Ishikawa (cell line): ENCODE measurements at regions not wholly inside any gene's neighbourhood (a gene's known extent, or its start where the extent isn't known, plus 50 kb on each side); places are given as distances from the start of the nearest gene placed in this dataset.

Experiments used
- CEBPB ChIP-seq: IDR thresholded peaks from 2 replicates; pipeline ENCODE4 v1.6.1; 2012
- CREB1 ChIP-seq: IDR thresholded peaks from 2 replicates; pipeline ENCODE4 v1.6.1; 2012; ENCODE audit warnings: low read depth
- EGR1 ChIP-seq: IDR thresholded peaks from 2 replicates; pipeline ENCODE4 v1.6.1; 2012
- EP300 ChIP-seq: IDR thresholded peaks from 2 replicates; pipeline ENCODE4 v1.6.1; 2012; ENCODE audit warnings: borderline replicate concordance
- FOXM1 ChIP-seq: IDR thresholded peaks from 2 replicates; pipeline ENCODE4 v1.6.1; 2012; ENCODE audit warnings: low read depth, borderline replicate concordance
- MAX ChIP-seq: IDR thresholded peaks from 2 replicates; pipeline ENCODE4 v1.6.1; 2012
- NFIC ChIP-seq: IDR thresholded peaks from 2 replicates; pipeline ENCODE4 v1.6.1; 2012
- RAD21 ChIP-seq: IDR thresholded peaks from 2 replicates; pipeline ENCODE4 v1.6.1; 2012; ENCODE audit warnings: low read depth
- REST ChIP-seq: IDR thresholded peaks from 2 replicates; pipeline ENCODE4 v1.6.1; 2012; ENCODE audit warnings: low read depth, mild to moderate bottlenecking
- TAF1 ChIP-seq: IDR thresholded peaks from 2 replicates; pipeline ENCODE4 v1.6.1; 2012; ENCODE audit warnings: low read depth, mild to moderate bottlenecking
- TCF12 ChIP-seq: IDR thresholded peaks from 2 replicates; pipeline ENCODE4 v1.6.1; 2012; ENCODE audit warnings: low read depth
- TEAD4 ChIP-seq: IDR thresholded peaks from 2 replicates; pipeline ENCODE4 v1.6.1; 2012
- USF1 ChIP-seq: IDR thresholded peaks from 2 replicates; pipeline ENCODE4 v1.6.1; 2012
- YY1 ChIP-seq: IDR thresholded peaks from 2 replicates; pipeline ENCODE4 v1.6.1; 2012; ENCODE audit warnings: low read depth
- ZBTB7A ChIP-seq: IDR thresholded peaks from 2 replicates; pipeline ENCODE4 v1.6.1; 2012; ENCODE audit warnings: low read depth

- TF ChIP-seq EP300 (no peak), ZBTB7A (no peak), FOXM1 (no peak), EGR1 (no peak)
Observed at GRCh38 chr9:78698371-78698770, 401.4 kb downstream of the PSAT1 start.

GRCh38 chr9:78704153-78704552 lies 407.2 kb downstream of the PSAT1 start:
- TF ChIP-seq RAD21, result peak; percentile 42

- no peak for TF ChIP-seq FOXM1
- no peak for TF ChIP-seq EP300
- no peak for TF ChIP-seq TAF1
- TF ChIP-seq TCF12, result no peak
- no peak for TF ChIP-seq CEBPB
- no peak for TF ChIP-seq MAX
- TF ChIP-seq NFIC, result no peak
- no peak for TF ChIP-seq REST
- no peak for TF ChIP-seq RAD21
- no peak for TF ChIP-seq USF1
- no peak for TF ChIP-seq CREB1
- TF ChIP-seq ZBTB7A, result no peak
- no peak for TF ChIP-seq YY1
- TF ChIP-seq TEAD4, result no peak
Observed at GRCh38 chr9:78707080-78707479, 410.2 kb downstream of the PSAT1 start.

- TF ChIP-seq ZBTB7A (no peak), USF1 (no peak), NFIC (no peak), CREB1 (no peak), TEAD4 (no peak), REST (no peak), EGR1 (no peak), RAD21 (no peak), MAX (no peak), TAF1 (no peak), EP300 (no peak), TCF12 (no peak), CEBPB (no peak), YY1 (no peak), FOXM1 (no peak)
Observed at GRCh38 chr9:78707481-78707991, 410.6 kb downstream of the PSAT1 start.

GRCh38 chr9:78712903-78713613 lies 416.1 kb downstream of the PSAT1 start:
- TF ChIP-seq YY1, result no peak
- no peak for TF ChIP-seq ZBTB7A
- no peak for TF ChIP-seq REST
- no peak for TF ChIP-seq TCF12
- no peak for TF ChIP-seq TEAD4
- no peak for TF ChIP-seq FOXM1
- TF ChIP-seq EGR1, result no peak
- no peak for TF ChIP-seq CREB1
- no peak for TF ChIP-seq MAX
- no peak for TF ChIP-seq TAF1
- no peak for TF ChIP-seq USF1
- no peak for TF ChIP-seq RAD21
- no peak for TF ChIP-seq EP300
